GM23248 (cell line): ENCODE measurements at regions not wholly inside any gene's neighbourhood (a gene's known extent, or its start where the extent isn't known, plus 50 kb on each side); places are given as distances from the start of the nearest gene placed in this dataset.

Source experiments
- EZH2 ChIP-seq: fragments of 200-600 bp; sonication (generic); IDR thresholded peaks from 2 replicates; pipeline ENCODE4 v1.6.1; 2018; ENCODE audit warnings: antibody characterized with exemption, mild to moderate bottlenecking; ENCODE audit not compliant: insufficient read depth, poor library complexity, severe bottlenecking
- EZH2phosphoT487 ChIP-seq: fragments of 200-600 bp; sonication (generic); IDR thresholded peaks from 2 replicates; pipeline ENCODE4 v1.6.1; 2018; ENCODE audit warnings: antibody characterized with exemption, moderate library complexity, mild to moderate bottlenecking, low read depth; ENCODE audit not compliant: insufficient read depth

GRCh38 chr5:54825005-54825404 is 160.4 kb downstream of the ESM1 start:
- TF ChIP-seq EZH2 (no peak), EZH2phosphoT487 (no peak)
